Embryonic facial prominence (tissue), 1 donor: ENCODE measurements at regions not wholly inside any gene's neighbourhood (a gene's known extent, or its start where the extent isn't known, plus 50 kb on each side); places are given as distances from the start of the nearest gene placed in this dataset.
"Not testable (repeated sequence)": the region's sequence is repeated elsewhere in the genome, so short reads cannot be mapped to it uniquely, and the experiment has no call there.

Source experiments
- DNase-seq: peaks from one replicate; pipeline ENCODE4 v3.0.0-alpha.2; 2016; ENCODE audit errors: extremely low spot score

- DNase-seq: no peak
Measured at GRCh38 chr3:153830552-153830951, 290.6 kb upstream of the ARHGEF26 start.

- no peak for DNase-seq
Measured at GRCh38 chr3:153835540-153835939, 285.6 kb upstream of the ARHGEF26 start.

GRCh38 chr3:153840487-153840886, 280.7 kb upstream of the ARHGEF26 start:
- DNase-seq: no peak

GRCh38 chr3:153843994-153844393, 277.2 kb upstream of the ARHGEF26 start:
- DNase-seq: no peak

GRCh38 chr3:153845311-153845710, 275.9 kb upstream of the ARHGEF26 start:
- DNase-seq: no peak

- DNase-seq: no peak
Measured at GRCh38 chr3:153848702-153849101, 272.5 kb upstream of the ARHGEF26 start.

- no peak for DNase-seq
Measured at GRCh38 chr3:153852355-153852754, 268.8 kb upstream of the ARHGEF26 start.

GRCh38 chr3:153853163-153853562, 268.0 kb upstream of the ARHGEF26 start:
- no peak for DNase-seq

GRCh38 chr3:153855772-153856171, 265.4 kb upstream of the ARHGEF26 start:
- DNase-seq: no peak

- DNase-seq: no peak
Measured at GRCh38 chr3:153856932-153857331, 264.3 kb upstream of the ARHGEF26 start.

GRCh38 chr3:153864793-153865192, 256.4 kb upstream of the ARHGEF26 start:
- DNase-seq: no peak

- DNase-seq: no peak
Measured at GRCh38 chr3:153866901-153867300, 254.3 kb upstream of the ARHGEF26 start.

GRCh38 chr3:153874348-153874747, 246.8 kb upstream of the ARHGEF26 start:
- DNase-seq: not testable (repeated sequence)

GRCh38 chr3:153880493-153880892, 240.7 kb upstream of the ARHGEF26 start:
- no peak for DNase-seq

- no peak for DNase-seq
Measured at GRCh38 chr3:153881201-153881600, 240.0 kb upstream of the ARHGEF26 start.

GRCh38 chr3:153885359-153885758, 235.8 kb upstream of the ARHGEF26 start:
- no peak for DNase-seq

- no peak for DNase-seq
Measured at GRCh38 chr3:153889905-153890334, 231.3 kb upstream of the ARHGEF26 start.

- no peak for DNase-seq
Measured at GRCh38 chr3:153892126-153892525, 229.1 kb upstream of the ARHGEF26 start.

GRCh38 chr3:153894857-153895256, 226.3 kb upstream of the ARHGEF26 start:
- no peak for DNase-seq

- DNase-seq: no peak
Measured at GRCh38 chr3:153896197-153896596, 225.0 kb upstream of the ARHGEF26 start.

- DNase-seq: no peak
Measured at GRCh38 chr3:153897025-153897723, 224.0 kb upstream of the ARHGEF26 start.

GRCh38 chr3:153897842-153898241, 223.3 kb upstream of the ARHGEF26 start:
- DNase-seq: no peak

- DNase-seq: no peak
Measured at GRCh38 chr3:153901152-153901551, 220.0 kb upstream of the ARHGEF26 start.

- DNase-seq: no peak
Measured at GRCh38 chr3:153901991-153902390, 219.2 kb upstream of the ARHGEF26 start.
